HFFc6 (cell line): ENCODE measurements at regions not wholly inside any gene's neighbourhood (a gene's known extent, or its start where the extent isn't known, plus 50 kb on each side); places are given as distances from the start of the nearest gene placed in this dataset.
A peak's percentile ranks its signal among the peaks of the same experiment; 100 is the strongest.

Source experiments
- DNase-seq: peaks from one replicate; pipeline ENCODE4 v3.0.0-alpha.2; 2018
- H3K27ac Mint-ChIP-seq: 2 replicates; pipeline ENCODE4 v1.8.0; 2020; ENCODE audit warnings: mild to moderate bottlenecking, mixed read lengths
- H3K27me3 Mint-ChIP-seq: 2 replicates; pipeline ENCODE4 v1.8.0; 2021; ENCODE audit warnings: mild to moderate bottlenecking, moderate library complexity, mixed read lengths; ENCODE audit not compliant: insufficient read depth
- H3K36me3 Mint-ChIP-seq: 2 replicates; pipeline ENCODE4 v1.8.0; 2021; ENCODE audit warnings: low read depth, mixed read lengths
- H3K4me1 Mint-ChIP-seq: 2 replicates; pipeline ENCODE4 v1.8.0; 2020; ENCODE audit warnings: low read depth, mixed read lengths
- H3K4me3 Mint-ChIP-seq: 2 replicates; pipeline ENCODE4 v1.8.0; 2020; ENCODE audit warnings: mild to moderate bottlenecking, moderate library complexity, mixed read lengths
- H3K9me3 Mint-ChIP-seq: 2 replicates; pipeline ENCODE4 v1.8.0; 2020; ENCODE audit warnings: mild to moderate bottlenecking, mixed read lengths
- CTCF ChIP-seq: fragments of 200-600 bp; sonication (generic); IDR thresholded peaks from 2 replicates; pipeline ENCODE4 v1.5.0; 2021; ENCODE audit warnings: antibody characterized with exemption, mild to moderate bottlenecking

GRCh38 chr1:221873673-221874072, 131.8 kb upstream of the DUSP10 start:
- H3K27ac Mint-ChIP-seq: peak overlapping the region; percentile 94
- TF ChIP-seq CTCF: no peak
- H3K4me3 Mint-ChIP-seq: peak overlapping the region; percentile 25
- H3K36me3 Mint-ChIP-seq: peaks cover 8% of the 10 kb centered on the region; the same call in 1 of the 2 replicates
- H3K4me1 Mint-ChIP-seq: peaks cover 85% of the 10 kb centered on the region
- no peaks in the 10 kb centered on the region; the same call in 1 of the 2 replicates for H3K27me3 Mint-ChIP-seq
- H3K9me3 Mint-ChIP-seq: no peaks in the 10 kb centered on the region
- DNase-seq: no peak

GRCh38 chr1:221871056-221871455, 129.2 kb upstream of the DUSP10 start:
- no peaks in the 10 kb centered on the region for H3K9me3 Mint-ChIP-seq
- no peak overlapping the region for H3K4me3 Mint-ChIP-seq
- TF ChIP-seq CTCF: no peak
- peaks cover 10% of the 10 kb centered on the region; the same call in 1 of the 2 replicates for H3K36me3 Mint-ChIP-seq
- peaks cover 2% of the 10 kb centered on the region; the same call in 1 of the 2 replicates for H3K27me3 Mint-ChIP-seq
- peaks cover 87% of the 10 kb centered on the region for H3K4me1 Mint-ChIP-seq
- DNase-seq: no peak
- H3K27ac Mint-ChIP-seq: no peak overlapping the region

- Mint-ChIP-seq H3K4me3 (peak overlapping the region; percentile 48; the same call in 1 of the 2 replicates), H3K4me1 (peaks cover 89% of the 10 kb centered on the region), H3K9me3 (no peaks in the 10 kb centered on the region), H3K36me3 (peaks cover 12% of the 10 kb centered on the region; the same call in 1 of the 2 replicates), H3K27ac (peak overlapping the region; percentile 79), H3K27me3 (peaks cover 3% of the 10 kb centered on the region; the same call in 1 of the 2 replicates)
- TF ChIP-seq CTCF: no peak
- peak; percentile 69 for DNase-seq
Observed at GRCh38 chr1:221869779-221870178, 127.9 kb upstream of the DUSP10 start.

- peak overlapping the region; percentile 48 for H3K4me3 Mint-ChIP-seq
- peaks cover 3% of the 10 kb centered on the region; the same call in 1 of the 2 replicates for H3K27me3 Mint-ChIP-seq
- no peak for TF ChIP-seq CTCF
- H3K9me3 Mint-ChIP-seq: no peaks in the 10 kb centered on the region
- H3K4me1 Mint-ChIP-seq: peaks cover 83% of the 10 kb centered on the region
- H3K36me3 Mint-ChIP-seq: peaks cover 12% of the 10 kb centered on the region; the same call in 1 of the 2 replicates
- peak overlapping the region; percentile 79 for H3K27ac Mint-ChIP-seq
- DNase-seq: peak; percentile 85
Observed at GRCh38 chr1:221868593-221869303, 126.9 kb upstream of the DUSP10 start.

GRCh38 chr1:221867003-221867402, 125.1 kb upstream of the DUSP10 start:
- no peak for TF ChIP-seq CTCF
- H3K36me3 Mint-ChIP-seq: peaks cover 8% of the 10 kb centered on the region; the same call in 1 of the 2 replicates
- no peak for DNase-seq
- peaks cover 66% of the 10 kb centered on the region for H3K4me1 Mint-ChIP-seq
- no peaks in the 10 kb centered on the region for H3K9me3 Mint-ChIP-seq
- H3K27ac Mint-ChIP-seq: no peak overlapping the region
- H3K27me3 Mint-ChIP-seq: peaks cover 3% of the 10 kb centered on the region; the same call in 1 of the 2 replicates
- no peak overlapping the region for H3K4me3 Mint-ChIP-seq
